Activated T-helper 17 cell treated with anti-CD3 and anti-CD28 coated beads, Interleukin-2, amount 50 U/mL, for 72 hours (primary cell): ENCODE measurements at regions not wholly inside any gene's neighbourhood (a gene's known extent, or its start where the extent isn't known, plus 50 kb on each side); places are given as distances from the start of the nearest gene placed in this dataset.

Experiments used
- ATAC-seq: fragments of 150-1000 bp; cut with Tn5 transposase; replicated peaks from 2 replicates; pipeline ENCODE4 v1.10.0; 2021; ENCODE audit warnings: mild to moderate bottlenecking, moderate library complexity
- H3K27ac Mint-ChIP-seq: one replicate; pipeline ENCODE4 v1.8.0; 2022; ENCODE audit warnings: mixed read lengths
- H3K27me3 Mint-ChIP-seq: one replicate; pipeline ENCODE4 v1.8.0; 2022; ENCODE audit warnings: mixed read lengths
- H3K36me3 Mint-ChIP-seq: one replicate; pipeline ENCODE4 v1.8.0; 2022; ENCODE audit warnings: low read depth, mild to moderate bottlenecking, mixed read lengths
- H3K4me1 Mint-ChIP-seq: one replicate; pipeline ENCODE4 v1.8.0; 2022; ENCODE audit warnings: mixed read lengths
- H3K4me3 Mint-ChIP-seq: one replicate; pipeline ENCODE4 v1.8.0; 2022; ENCODE audit warnings: mild to moderate bottlenecking, mixed read lengths
- H3K9me3 Mint-ChIP-seq: one replicate; pipeline ENCODE4 v1.8.0; 2022; ENCODE audit warnings: mixed read lengths

GRCh38 chr3:182294256-182294655, 499.0 kb upstream of the ATP11B start:
- ATAC-seq = no peak
- no peaks in the 10 kb centered on the region for H3K4me1 Mint-ChIP-seq
- H3K9me3 Mint-ChIP-seq = no peaks in the 10 kb centered on the region
- no peaks in the 10 kb centered on the region for H3K27me3 Mint-ChIP-seq
- no peak overlapping the region for H3K27ac Mint-ChIP-seq
- H3K4me3 Mint-ChIP-seq = no peak overlapping the region
- H3K36me3 Mint-ChIP-seq = no peaks in the 10 kb centered on the region

GRCh38 chr3:182294696-182295095, 498.6 kb upstream of the ATP11B start:
- no peaks in the 10 kb centered on the region for H3K4me1 Mint-ChIP-seq
- H3K27me3 Mint-ChIP-seq = no peaks in the 10 kb centered on the region

GRCh38 chr3:182300266-182300665, 493.0 kb upstream of the ATP11B start:
- Mint-ChIP-seq H3K36me3 (no peaks in the 10 kb centered on the region), H3K27ac (no peak overlapping the region), H3K9me3 (no peaks in the 10 kb centered on the region), H3K4me1 (no peaks in the 10 kb centered on the region), H3K4me3 (no peak overlapping the region), H3K27me3 (no peaks in the 10 kb centered on the region)
- no peak for ATAC-seq

More at GRCh38 chr3:182294696-182295095, 498.6 kb upstream of the ATP11B start:
- no peaks in the 10 kb centered on the region for H3K36me3 Mint-ChIP-seq
- no peak overlapping the region for H3K4me3 Mint-ChIP-seq
- ATAC-seq = no peak
- no peak overlapping the region for H3K27ac Mint-ChIP-seq
- H3K9me3 Mint-ChIP-seq = no peaks in the 10 kb centered on the region

- Mint-ChIP-seq H3K4me1 (no peaks in the 10 kb centered on the region), H3K4me3 (no peak overlapping the region), H3K27me3 (no peaks in the 10 kb centered on the region), H3K27ac (no peak overlapping the region), H3K36me3 (no peaks in the 10 kb centered on the region), H3K9me3 (no peaks in the 10 kb centered on the region)
- no peak for ATAC-seq
Measured at GRCh38 chr3:182303169-182303568, 490.1 kb upstream of the ATP11B start.

DNA sequence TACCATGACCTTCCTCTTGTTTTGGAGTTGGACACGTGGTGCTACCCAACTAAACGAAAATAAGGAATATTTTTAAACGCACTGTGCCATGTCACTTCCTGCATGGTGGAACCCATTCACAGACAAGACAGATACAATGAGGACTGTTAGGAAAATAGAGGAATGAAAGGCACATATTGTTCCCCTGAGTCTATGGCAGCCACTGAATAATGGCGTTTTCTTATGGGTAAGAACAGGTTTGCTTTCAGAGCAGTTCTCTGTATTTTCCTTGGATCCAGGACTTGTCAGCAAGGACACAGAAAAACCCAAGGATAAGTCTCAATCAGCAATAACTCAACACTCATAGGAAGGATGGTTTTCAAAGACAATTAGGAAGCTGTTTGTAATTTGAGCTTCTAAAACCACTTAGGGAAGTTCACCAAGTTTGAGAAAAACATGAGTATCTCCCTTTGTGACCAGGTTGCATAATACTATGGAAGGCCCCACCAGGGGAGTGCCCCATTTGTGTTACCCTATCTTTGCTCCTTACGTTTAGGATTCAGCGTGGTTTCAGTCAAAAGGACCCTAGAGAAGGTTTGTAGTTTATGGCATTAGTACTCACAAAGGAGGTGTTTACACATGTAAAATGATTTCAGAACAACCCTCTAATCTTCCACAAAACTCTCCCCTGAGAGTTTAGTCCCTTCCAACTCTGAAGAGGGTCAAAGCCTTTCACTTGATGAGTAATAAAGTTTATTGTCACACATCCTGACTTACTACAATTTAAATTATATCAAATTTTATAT, 487.2 kb upstream of the ATP11B start:
- no peaks in the 10 kb centered on the region for H3K27me3 Mint-ChIP-seq
- no peaks in the 10 kb centered on the region for H3K36me3 Mint-ChIP-seq
- no peaks in the 10 kb centered on the region for H3K9me3 Mint-ChIP-seq
- H3K4me1 Mint-ChIP-seq = no peaks in the 10 kb centered on the region
- no peak overlapping the region for H3K27ac Mint-ChIP-seq
- no peak overlapping the region for H3K4me3 Mint-ChIP-seq
- ATAC-seq = no peak

DNA sequence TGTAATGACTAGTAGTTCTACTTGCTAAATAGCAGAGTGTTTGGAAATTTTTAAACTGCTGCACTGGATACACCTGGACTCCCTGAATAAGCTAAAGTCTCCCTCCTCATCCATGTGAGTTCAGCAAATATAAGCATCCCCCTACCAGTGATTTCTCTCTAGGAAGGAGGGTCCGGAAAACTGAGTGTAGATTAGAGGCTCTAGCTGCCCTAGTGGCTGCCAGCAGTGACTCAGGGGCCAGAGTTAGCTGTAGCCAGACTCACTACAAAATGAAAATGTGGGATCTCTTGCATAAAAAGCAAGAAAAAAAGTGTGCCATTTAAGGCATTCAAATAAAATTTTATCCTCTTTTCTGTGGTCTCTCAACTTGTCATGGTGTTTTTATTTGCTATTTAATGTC, 485.0 kb upstream of the ATP11B start:
- Mint-ChIP-seq H3K27ac (no peak overlapping the region), H3K4me1 (no peaks in the 10 kb centered on the region), H3K36me3 (no peaks in the 10 kb centered on the region), H3K9me3 (peaks cover 9% of the 10 kb centered on the region), H3K27me3 (no peaks in the 10 kb centered on the region), H3K4me3 (no peak overlapping the region)
- ATAC-seq = no peak

DNA sequence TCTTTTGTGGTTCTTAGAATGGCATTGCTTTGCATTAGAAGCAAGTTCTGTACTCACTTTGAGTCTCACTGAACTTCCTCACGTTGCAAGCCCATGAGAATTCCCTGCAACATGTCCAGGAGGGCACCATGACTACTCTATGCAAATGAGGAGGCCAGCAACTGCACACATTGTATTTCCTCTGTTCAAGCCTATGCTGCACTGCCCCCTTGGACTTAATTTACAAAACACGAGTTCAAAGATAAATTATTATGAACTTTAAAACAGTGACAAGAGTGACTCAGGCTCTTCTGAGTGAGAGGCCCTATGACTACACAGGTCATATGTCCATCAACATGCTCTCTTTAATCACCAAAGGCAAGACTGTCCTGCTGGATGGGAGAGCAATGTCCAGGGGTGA, 484.2 kb upstream of the ATP11B start:
- H3K4me3 Mint-ChIP-seq = no peak overlapping the region
- peaks cover 11% of the 10 kb centered on the region for H3K9me3 Mint-ChIP-seq
- no peaks in the 10 kb centered on the region for H3K27me3 Mint-ChIP-seq
- no peak overlapping the region for H3K27ac Mint-ChIP-seq
- ATAC-seq = no peak
- no peaks in the 10 kb centered on the region for H3K4me1 Mint-ChIP-seq
- H3K36me3 Mint-ChIP-seq = no peaks in the 10 kb centered on the region

- Mint-ChIP-seq H3K36me3 (no peaks in the 10 kb centered on the region), H3K4me1 (no peaks in the 10 kb centered on the region)
Measured at GRCh38 chr3:182315313-182315712, 478.0 kb upstream of the ATP11B start.

GRCh38 chr3:182323126-182323700, 470.1 kb upstream of the ATP11B start:
- H3K27me3 Mint-ChIP-seq = no peaks in the 10 kb centered on the region
- no peak overlapping the region for H3K4me3 Mint-ChIP-seq
- H3K9me3 Mint-ChIP-seq = peaks cover 4% of the 10 kb centered on the region
- H3K27ac Mint-ChIP-seq = no peak overlapping the region
- no peak for ATAC-seq
- H3K36me3 Mint-ChIP-seq = no peaks in the 10 kb centered on the region
- no peaks in the 10 kb centered on the region for H3K4me1 Mint-ChIP-seq

More at GRCh38 chr3:182315313-182315712, 478.0 kb upstream of the ATP11B start:
- no peak overlapping the region for H3K27ac Mint-ChIP-seq
- no peaks in the 10 kb centered on the region for H3K27me3 Mint-ChIP-seq
- no peak overlapping the region for H3K4me3 Mint-ChIP-seq
- ATAC-seq = no peak
- H3K9me3 Mint-ChIP-seq = peaks cover 17% of the 10 kb centered on the region

DNA sequence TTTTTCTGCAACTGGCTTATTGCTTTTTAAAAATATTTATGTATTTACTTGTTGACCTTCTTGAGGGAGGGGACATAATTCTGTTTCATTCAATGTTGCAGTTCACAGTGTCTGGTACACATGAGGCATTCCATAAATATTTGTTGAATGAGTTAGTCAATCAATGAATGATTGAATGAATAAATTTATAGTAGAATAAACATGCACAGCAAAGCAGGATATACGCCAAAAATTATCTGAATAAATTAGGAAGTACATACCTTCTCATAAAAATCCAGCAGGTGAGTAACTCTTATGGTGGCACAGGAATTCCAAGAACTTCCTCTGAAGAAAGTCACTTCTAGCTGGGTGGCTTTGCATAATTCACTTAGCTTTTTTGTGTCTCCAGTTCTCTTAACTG, 469.4 kb upstream of the ATP11B start:
- Mint-ChIP-seq H3K27ac (no peak overlapping the region), H3K36me3 (no peaks in the 10 kb centered on the region), H3K4me3 (no peak overlapping the region), H3K27me3 (no peaks in the 10 kb centered on the region), H3K9me3 (peaks cover 4% of the 10 kb centered on the region), H3K4me1 (no peaks in the 10 kb centered on the region)
- no peak for ATAC-seq

GRCh38 chr3:182325213-182325950, 467.9 kb upstream of the ATP11B start:
- Mint-ChIP-seq H3K36me3 (no peaks in the 10 kb centered on the region), H3K9me3 (peaks cover under 1% of the 10 kb centered on the region), H3K27ac (no peak overlapping the region), H3K4me3 (no peak overlapping the region), H3K27me3 (no peaks in the 10 kb centered on the region), H3K4me1 (no peaks in the 10 kb centered on the region)
- no peak for ATAC-seq

DNA sequence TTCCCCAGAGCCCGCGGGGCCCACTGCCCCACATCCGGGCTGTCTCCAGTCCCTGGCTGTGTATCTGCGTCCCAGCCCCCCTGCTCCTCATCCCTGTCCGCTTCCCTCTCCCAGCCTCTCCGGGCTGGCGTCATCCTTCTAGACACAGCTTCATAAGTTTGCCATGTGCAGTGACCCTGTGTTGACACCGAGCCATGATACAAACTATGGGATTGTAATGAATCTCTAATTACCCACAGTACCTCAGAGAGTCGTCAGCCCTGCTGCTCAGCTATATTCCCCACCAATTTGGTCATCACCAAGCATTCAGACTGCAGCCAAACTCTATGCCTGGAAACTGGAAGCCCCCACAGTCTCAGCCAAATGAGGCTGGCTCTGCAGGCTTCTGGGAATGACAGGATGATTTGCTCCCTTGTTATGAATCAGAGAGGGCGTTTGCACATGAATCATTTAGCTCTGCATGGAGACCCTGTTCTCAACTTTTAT, 466.1 kb upstream of the ATP11B start:
- Mint-ChIP-seq H3K27me3 (no peaks in the 10 kb centered on the region), H3K4me3 (no peak overlapping the region), H3K36me3 (no peaks in the 10 kb centered on the region), H3K27ac (no peak overlapping the region), H3K9me3 (no peaks in the 10 kb centered on the region), H3K4me1 (no peaks in the 10 kb centered on the region)
- no peak for ATAC-seq

GRCh38 chr3:182330646-182331045, 462.7 kb upstream of the ATP11B start:
- Mint-ChIP-seq H3K4me1 (no peaks in the 10 kb centered on the region), H3K27me3 (no peaks in the 10 kb centered on the region), H3K9me3 (peaks cover 5% of the 10 kb centered on the region), H3K4me3 (no peak overlapping the region), H3K36me3 (no peaks in the 10 kb centered on the region), H3K27ac (no peak overlapping the region)
- ATAC-seq = no peak

- Mint-ChIP-seq H3K27ac (no peak overlapping the region), H3K27me3 (no peaks in the 10 kb centered on the region), H3K4me1 (no peaks in the 10 kb centered on the region), H3K4me3 (no peak overlapping the region), H3K9me3 (peaks cover 5% of the 10 kb centered on the region), H3K36me3 (no peaks in the 10 kb centered on the region)
- no peak for ATAC-seq
Measured at GRCh38 chr3:182331341-182331740, 462.0 kb upstream of the ATP11B start.

- no peak for ATAC-seq
- no peaks in the 10 kb centered on the region for H3K4me1 Mint-ChIP-seq
- H3K27ac Mint-ChIP-seq = no peak overlapping the region
- no peaks in the 10 kb centered on the region for H3K27me3 Mint-ChIP-seq
- no peaks in the 10 kb centered on the region for H3K36me3 Mint-ChIP-seq
- H3K4me3 Mint-ChIP-seq = no peak overlapping the region
- H3K9me3 Mint-ChIP-seq = no peaks in the 10 kb centered on the region
Measured at GRCh38 chr3:182342252-182342651, 451.1 kb upstream of the ATP11B start.
